Lower leg skin (tissue), 3 donors: ENCODE measurements at regions not wholly inside any gene's neighbourhood (a gene's known extent, or its start where the extent isn't known, plus 50 kb on each side); places are given as distances from the start of the nearest gene placed in this dataset.

Source experiments
- CTCF ChIP-seq, 3 donors: fragments of 450-650 bp; IDR thresholded peaks; one replicate each; pipeline ENCODE4 v1.5.1; 2016; ENCODE audit warnings: antibody characterized with exemption in 3 of 3, mild to moderate bottlenecking in 3 of 3, moderate library complexity in 2 of 3
- POLR2A ChIP-seq, 2 donors: fragments of 450-650 bp; IDR thresholded peaks; one replicate each; pipeline ENCODE4 v1.6.1; 2016 to 2017; ENCODE audit warnings: antibody characterized with exemption in 2 of 2, mild to moderate bottlenecking in 1 of 2, moderate library complexity in 1 of 2

DNA sequence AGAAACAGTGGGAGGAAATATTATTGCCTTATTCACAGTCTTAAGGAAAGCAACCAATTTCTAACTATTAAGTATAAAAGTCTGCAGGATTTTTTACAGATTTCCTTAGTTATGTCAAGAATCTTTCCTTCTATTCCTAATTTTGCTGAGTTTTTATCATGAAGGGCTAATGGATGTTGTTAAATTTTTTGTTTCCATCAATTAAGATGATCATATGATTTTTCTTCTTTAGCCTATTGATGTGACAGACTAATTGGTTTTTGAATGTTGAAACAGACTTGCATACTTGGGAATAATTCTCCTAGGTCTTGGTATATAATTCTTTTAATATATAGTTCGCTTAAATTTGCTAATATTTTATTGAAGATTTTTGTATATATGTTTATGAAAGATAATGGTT is 569.1 kb upstream of the KCND2 start:
- no peak for TF ChIP-seq CTCF (IDR thresholded peaks at IDR 0.05)
- TF ChIP-seq POLR2A (IDR thresholded peaks at IDR 0.05): no peak
